KMS-11 (cell line): ENCODE measurements at regions not wholly inside any gene's neighbourhood (a gene's known extent, or its start where the extent isn't known, plus 50 kb on each side); places are given as distances from the start of the nearest gene placed in this dataset.

ENCODE experiments used
- H2AFZ ChIP-seq: fragments of 200-600 bp; sonication (generic); 2 replicates; pipeline ENCODE4 v1.6.1; 2016; ENCODE audit warnings: antibody characterized with exemption, mixed run types, low read depth
- H3K27ac ChIP-seq: fragments of 200-600 bp; sonication (generic); 2 replicates; pipeline ENCODE4 v1.6.1; 2016; ENCODE audit warnings: mild to moderate bottlenecking, mixed run types
- H3K27me3 ChIP-seq: fragments of 200-600 bp; sonication (generic); 2 replicates; pipeline ENCODE4 v1.6.1; 2017; ENCODE audit warnings: mild to moderate bottlenecking, low read depth, mixed run types, moderate library complexity; ENCODE audit not compliant: insufficient read depth
- H3K36me3 ChIP-seq: fragments of 200-600 bp; sonication (generic); 2 replicates; pipeline ENCODE4 v1.6.1; 2017; ENCODE audit warnings: mild to moderate bottlenecking, mixed run types; ENCODE audit not compliant: insufficient read depth
- H3K4me1 ChIP-seq: fragments of 200-600 bp; sonication (generic); 2 replicates; pipeline ENCODE4 v1.6.1; 2016; ENCODE audit warnings: mild to moderate bottlenecking, low read depth, mixed run types; ENCODE audit not compliant: poor library complexity, severe bottlenecking
- H3K4me2 ChIP-seq: fragments of 200-600 bp; sonication (generic); 2 replicates; pipeline ENCODE4 v1.7.0; 2016; ENCODE audit warnings: mild to moderate bottlenecking, mixed run types
- H3K4me3 ChIP-seq: fragments of 200-600 bp; sonication (generic); IDR thresholded peaks from 2 replicates; pipeline ENCODE4 v1.6.1; 2017; ENCODE audit warnings: low read depth, low read length, mixed read lengths; ENCODE audit not compliant: insufficient read depth
- H3K79me2 ChIP-seq: fragments of 200-600 bp; sonication (generic); 2 replicates; pipeline ENCODE4 v1.6.1; 2016; ENCODE audit warnings: low read depth, mixed run types; ENCODE audit not compliant: insufficient read depth
- H3K9ac ChIP-seq: fragments of 200-600 bp; sonication (generic); 2 replicates; pipeline ENCODE4 v1.6.1; 2016; ENCODE audit warnings: mild to moderate bottlenecking, mixed run types
- H4K20me1 ChIP-seq: fragments of 200-600 bp; sonication (generic); 2 replicates; pipeline ENCODE4 v1.6.1; 2016; ENCODE audit warnings: mild to moderate bottlenecking, mixed run types; ENCODE audit not compliant: insufficient read depth
- CTCF ChIP-seq: fragments of 200-600 bp; sonication (generic); conservative IDR thresholded peaks from 2 replicates; pipeline ENCODE4 v1.6.1; 2017; ENCODE audit warnings: low read depth, mild to moderate bottlenecking, antibody characterized with exemption, low read length, moderate library complexity, mixed read lengths

GRCh38 chr2:16044946-16045456, 104.7 kb downstream of the MYCN start:
- Histone ChIP-seq H3K27me3 (no peaks in the 10 kb centered on the region), H4K20me1 (no peaks in the 10 kb centered on the region), H2AFZ (no peak overlapping the region), H3K4me2 (no peak overlapping the region), H3K36me3 (no peaks in the 10 kb centered on the region), H3K79me2 (no peaks in the 10 kb centered on the region), H3K4me3 (no peak overlapping the region), H3K9ac (no peak overlapping the region), H3K27ac (no peak overlapping the region), H3K4me1 (no peaks in the 10 kb centered on the region)
- TF ChIP-seq CTCF: no peak

- H3K4me2 ChIP-seq: no peak overlapping the region
- H4K20me1 ChIP-seq: no peaks in the 10 kb centered on the region
- no peak for TF ChIP-seq CTCF
- no peaks in the 10 kb centered on the region for H3K79me2 ChIP-seq
- H2AFZ ChIP-seq: no peak overlapping the region
- H3K27me3 ChIP-seq: no peaks in the 10 kb centered on the region
- no peaks in the 10 kb centered on the region for H3K36me3 ChIP-seq
- H3K4me1 ChIP-seq: no peaks in the 10 kb centered on the region
- no peak overlapping the region for H3K9ac ChIP-seq
- H3K27ac ChIP-seq: no peak overlapping the region
- H3K4me3 ChIP-seq: no peak overlapping the region
These were observed 103.3 kb downstream of the MYCN start for GRCh38 chr2:16043627-16044026.

GRCh38 chr2:16043192-16043591, 102.8 kb downstream of the MYCN start:
- H4K20me1 ChIP-seq: no peaks in the 10 kb centered on the region
- TF ChIP-seq CTCF: no peak
- H3K79me2 ChIP-seq: no peaks in the 10 kb centered on the region
- H2AFZ ChIP-seq: no peak overlapping the region
- H3K36me3 ChIP-seq: no peaks in the 10 kb centered on the region
- no peak overlapping the region for H3K9ac ChIP-seq
- no peak overlapping the region for H3K4me2 ChIP-seq
- H3K27me3 ChIP-seq: no peaks in the 10 kb centered on the region
- no peak overlapping the region for H3K4me3 ChIP-seq
- H3K27ac ChIP-seq: no peak overlapping the region
- H3K4me1 ChIP-seq: no peaks in the 10 kb centered on the region

- Histone ChIP-seq H3K4me2 (no peak overlapping the region), H4K20me1 (no peaks in the 10 kb centered on the region), H3K36me3 (no peaks in the 10 kb centered on the region), H3K4me1 (no peaks in the 10 kb centered on the region), H2AFZ (no peak overlapping the region), H3K27me3 (no peaks in the 10 kb centered on the region), H3K79me2 (no peaks in the 10 kb centered on the region), H3K27ac (no peak overlapping the region), H3K9ac (no peak overlapping the region), H3K4me3 (no peak overlapping the region)
- no peak for TF ChIP-seq CTCF
These were observed 101.9 kb downstream of the MYCN start for GRCh38 chr2:16042201-16042700.
